Activated CD8-positive, alpha-beta T cell treated with anti-CD3 and anti-CD28 coated beads, Interleukin-2, amount 10 ng/mL, durations not matched to agents 7 days and 5 days (primary cell): ENCODE measurements at regions not wholly inside any gene's neighbourhood (a gene's known extent, or its start where the extent isn't known, plus 50 kb on each side); places are given as distances from the start of the nearest gene placed in this dataset.
A peak's percentile ranks its signal among the peaks of the same experiment; 100 is the strongest.

Experiments
- ATAC-seq: fragments of 150-1000 bp; cut with Tn5 transposase; one replicate; pipeline ENCODE4 v1.10.0; 2021; ENCODE audit warnings: moderate library complexity
- CTCF ChIA-PET: fragments of 350-600 bp; sonication (Branson Sonifier 250); formaldehyde crosslinking; loops from one replicate; lab custom pipeline; 2021; ENCODE audit warnings: antibody characterized with exemption; lab: Charles Lee
- POLR2A ChIA-PET: fragments of 350-600 bp; sonication (Branson Sonifier 250); formaldehyde crosslinking; loops from one replicate; lab custom pipeline; 2021; ENCODE audit warnings: antibody characterized with exemption; lab: Charles Lee
- DNase-seq: peaks from one replicate; pipeline ENCODE4 v3.0.0-alpha.2; 2020
- H3K27ac Mint-ChIP-seq: one replicate; pipeline ENCODE4 v1.8.0; 2021; ENCODE audit warnings: mild to moderate bottlenecking, mixed read lengths
- H3K27me3 Mint-ChIP-seq: one replicate; pipeline ENCODE4 v1.8.0; 2021; ENCODE audit warnings: low read depth, mixed read lengths
- H3K36me3 Mint-ChIP-seq: one replicate; pipeline ENCODE4 v1.8.0; 2021; ENCODE audit warnings: low read depth, mixed read lengths
- H3K4me1 Mint-ChIP-seq: one replicate; pipeline ENCODE4 v1.8.0; 2021; ENCODE audit warnings: low read depth, mixed read lengths
- H3K4me3 Mint-ChIP-seq: one replicate; pipeline ENCODE4 v1.8.0; 2021; ENCODE audit warnings: mild to moderate bottlenecking, mixed read lengths
- H3K9me3 Mint-ChIP-seq: one replicate; pipeline ENCODE4 v1.8.0; 2022; ENCODE audit warnings: mixed read lengths; ENCODE audit not compliant: insufficient read depth

DNA sequence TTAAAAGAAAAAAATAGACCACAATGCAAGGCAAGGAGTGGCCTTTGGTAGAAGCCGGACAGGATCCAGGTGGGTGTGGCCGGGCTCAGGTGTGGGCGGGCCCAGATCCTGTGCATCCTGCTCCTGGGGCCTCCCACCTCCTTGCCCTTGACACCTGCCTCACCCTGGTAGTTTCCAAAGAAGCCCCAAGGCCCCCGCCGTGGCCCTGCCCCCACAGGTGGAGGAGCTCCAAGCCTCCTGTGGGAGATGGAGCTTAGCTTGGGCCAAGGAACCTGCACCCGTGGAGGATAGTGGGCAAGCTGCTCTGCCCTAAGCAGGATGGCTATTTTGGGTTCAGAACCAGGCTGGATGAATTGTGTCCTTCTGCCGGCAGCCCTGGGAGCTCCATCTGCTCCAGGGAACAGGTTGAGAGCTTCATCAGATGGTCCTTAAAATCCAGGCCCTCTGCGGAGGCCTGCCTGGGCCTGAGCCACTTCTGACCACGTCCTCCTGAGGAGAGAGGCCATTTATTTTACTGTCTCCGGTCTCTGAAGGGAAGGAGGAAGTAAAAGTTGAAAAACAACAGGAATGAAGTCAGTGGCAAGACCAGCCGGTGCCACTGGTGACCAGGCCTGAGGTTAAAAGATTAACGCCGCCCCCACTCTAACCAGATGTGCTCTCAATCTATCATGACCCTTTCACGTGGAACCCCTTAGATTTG is 53.9 kb upstream of the KLF13 start:
- H3K27me3 Mint-ChIP-seq: no peaks in the 10 kb centered on the region
- ChIA-PET CTCF (interaction anchor here (1.2 kb wide), 1 partner anchor 10 kb away, joined by 4 read pairs; no protein-coding TSS in a partner anchor), POLR2A (no interaction called here)
- no peaks in the 10 kb centered on the region for H3K36me3 Mint-ChIP-seq
- peaks cover 60% of the 10 kb centered on the region for H3K4me1 Mint-ChIP-seq
- DNase-seq (peak; percentile 18), ATAC-seq (no peak)
- H3K4me3 Mint-ChIP-seq: no peak overlapping the region
- H3K27ac Mint-ChIP-seq: peak overlapping the region; percentile 20
- no peaks in the 10 kb centered on the region for H3K9me3 Mint-ChIP-seq

DNA sequence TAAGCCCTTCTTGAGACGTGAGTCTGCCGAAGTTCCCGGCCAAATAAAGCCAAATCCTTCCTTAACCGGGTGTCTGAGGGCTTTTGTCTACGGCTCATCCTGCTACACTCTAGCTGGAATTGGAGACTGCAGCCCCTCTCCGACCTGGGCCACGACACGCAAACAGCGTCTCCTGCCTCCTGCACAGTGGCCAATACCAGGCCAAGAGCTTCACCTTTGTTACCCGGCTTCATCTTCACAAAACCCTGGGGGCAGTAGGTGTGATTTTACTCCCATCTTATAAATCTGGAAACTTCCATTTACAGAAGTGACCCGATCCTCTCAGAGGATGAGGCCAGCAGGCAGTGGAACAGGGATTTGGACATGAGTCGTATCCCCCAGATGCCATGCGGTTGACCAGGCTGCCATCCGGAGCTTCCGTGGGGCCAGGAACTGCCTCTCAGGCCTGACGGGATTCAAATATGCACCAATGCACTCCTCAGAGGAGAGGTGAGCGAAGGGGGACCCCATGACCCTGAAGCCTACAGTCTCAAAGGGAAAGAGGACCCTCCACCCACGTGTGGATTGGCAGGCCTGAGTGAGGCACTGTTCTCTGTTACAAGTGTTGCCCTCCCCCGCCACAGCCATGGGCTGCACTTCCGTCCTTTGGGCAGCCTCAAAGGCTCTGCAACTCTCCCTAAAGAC is 53.2 kb upstream of the KLF13 start:
- H3K27ac Mint-ChIP-seq: peak overlapping the region; percentile 52
- ChIA-PET POLR2A (no interaction called here), CTCF (no interaction called here)
- no peak for ATAC-seq
- no peaks in the 10 kb centered on the region for H3K27me3 Mint-ChIP-seq
- H3K36me3 Mint-ChIP-seq: no peaks in the 10 kb centered on the region
- peak; percentile 17 for DNase-seq
- H3K4me1 Mint-ChIP-seq: peaks cover 53% of the 10 kb centered on the region
- H3K9me3 Mint-ChIP-seq: no peaks in the 10 kb centered on the region
- H3K4me3 Mint-ChIP-seq: no peak overlapping the region

DNA sequence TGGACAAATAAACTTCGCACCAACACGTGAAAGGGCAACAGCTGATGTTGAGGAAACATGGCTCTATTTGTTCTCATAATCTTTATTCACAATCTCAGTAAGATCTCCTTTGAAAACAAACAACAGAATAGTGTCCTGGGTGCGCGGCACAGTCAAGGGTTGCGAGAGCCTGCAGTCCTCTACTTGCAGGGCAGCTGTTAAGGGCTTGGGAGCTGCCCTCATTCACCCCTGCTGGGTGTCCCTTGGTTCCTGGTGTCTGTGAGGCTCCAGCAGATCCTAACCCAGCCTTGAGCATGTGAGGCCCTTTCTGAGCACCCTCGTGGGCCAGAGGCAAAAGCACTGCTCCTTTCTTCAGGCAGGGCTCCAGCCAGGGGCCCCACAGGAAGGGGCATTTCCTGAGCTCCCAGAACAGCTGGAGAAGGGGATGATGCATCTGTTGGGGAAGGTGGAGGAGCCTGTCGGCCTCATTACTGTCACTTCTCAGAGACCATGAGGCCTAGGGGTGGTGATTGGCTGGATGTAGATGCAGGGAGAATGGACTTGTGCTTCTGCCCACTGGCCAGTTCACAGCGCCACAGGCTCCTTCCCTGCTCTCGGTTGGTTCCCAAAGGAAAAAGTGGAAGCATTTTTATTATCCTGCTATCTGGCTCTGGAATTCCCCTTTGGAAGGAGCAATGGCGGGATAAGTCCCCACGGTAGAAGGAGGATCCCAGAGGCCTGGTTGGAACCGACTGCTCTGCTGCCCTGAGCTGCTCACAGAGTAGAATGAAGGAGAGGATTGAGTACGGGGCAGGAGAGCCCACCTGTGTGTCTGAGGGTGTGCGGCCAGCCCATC is 51.9 kb upstream of the KLF13 start:
- Mint-ChIP-seq H3K27me3 (no peaks in the 10 kb centered on the region), H3K9me3 (no peaks in the 10 kb centered on the region), H3K27ac (peak overlapping the region; percentile 15), H3K4me1 (peaks cover 43% of the 10 kb centered on the region), H3K36me3 (no peaks in the 10 kb centered on the region), H3K4me3 (no peak overlapping the region)
- DNase-seq (peak; percentile 17), ATAC-seq (no peak)
- CTCF ChIA-PET: interaction anchor here (0.7 kb wide), 1 partner anchor 60 kb away, joined by 3 read pairs; no protein-coding TSS in a partner anchor
- POLR2A ChIA-PET: interaction anchor here (0.7 kb wide), 1 partner anchor 9 kb away, joined by 3 read pairs; no protein-coding TSS in a partner anchor

DNA sequence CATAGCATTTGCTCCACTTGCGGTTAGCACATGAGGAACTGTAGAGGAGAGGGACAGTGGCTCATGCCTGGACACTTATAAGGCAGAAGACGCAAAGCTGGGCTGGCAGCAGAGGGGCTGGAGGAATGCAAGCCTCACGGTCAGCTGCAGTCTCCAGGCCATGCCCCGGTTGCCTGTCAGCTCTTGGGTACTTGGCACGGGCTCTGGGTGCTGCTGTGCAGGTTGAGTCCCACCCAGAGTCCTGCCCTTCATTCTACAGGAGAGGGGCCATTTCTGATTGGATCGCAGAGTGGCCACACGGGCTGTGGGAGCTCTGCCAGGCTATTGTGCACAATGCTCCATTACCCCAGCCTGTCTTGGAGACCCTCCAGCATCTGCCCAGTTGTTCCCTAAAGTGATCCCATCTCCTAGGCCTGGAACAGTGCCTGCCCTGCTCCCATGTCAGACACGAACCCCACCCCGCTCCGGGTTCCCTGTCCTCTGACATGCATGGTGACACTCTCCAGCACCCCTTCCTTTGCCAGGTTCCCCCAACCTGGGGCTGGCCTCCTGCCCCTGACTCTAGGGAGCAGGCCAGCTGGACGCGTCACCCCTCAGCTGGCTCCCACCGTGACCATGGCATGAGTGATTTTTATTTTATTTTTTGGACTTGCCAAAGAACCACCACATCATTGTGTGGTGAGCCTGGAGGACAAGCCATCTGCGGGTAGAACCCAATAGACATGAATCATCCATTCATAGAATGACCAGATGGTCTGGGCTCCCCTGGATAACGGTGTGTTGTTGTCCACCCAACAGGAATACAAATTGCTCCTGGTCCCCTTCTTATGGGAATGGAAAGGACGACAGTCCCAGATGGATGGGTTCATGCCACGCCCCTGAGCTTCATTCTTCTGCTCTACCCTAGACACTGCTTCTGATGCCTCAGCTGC is 51.0 kb upstream of the KLF13 start:
- H3K27me3 Mint-ChIP-seq: peaks cover under 1% of the 10 kb centered on the region
- H3K4me1 Mint-ChIP-seq: peaks cover 35% of the 10 kb centered on the region
- DNase-seq (peak; percentile 17), ATAC-seq (no peak)
- H3K4me3 Mint-ChIP-seq: no peak overlapping the region
- no peaks in the 10 kb centered on the region for H3K36me3 Mint-ChIP-seq
- H3K27ac Mint-ChIP-seq: no peak overlapping the region
- ChIA-PET POLR2A (interaction anchor here (0.7 kb wide), 1 partner anchor 9 kb away, joined by 3 read pairs; no protein-coding TSS in a partner anchor), CTCF (interaction anchor here (0.7 kb wide), 1 partner anchor 61 kb away, joined by 3 read pairs; no protein-coding TSS in a partner anchor)
- H3K9me3 Mint-ChIP-seq: no peaks in the 10 kb centered on the region

DNA sequence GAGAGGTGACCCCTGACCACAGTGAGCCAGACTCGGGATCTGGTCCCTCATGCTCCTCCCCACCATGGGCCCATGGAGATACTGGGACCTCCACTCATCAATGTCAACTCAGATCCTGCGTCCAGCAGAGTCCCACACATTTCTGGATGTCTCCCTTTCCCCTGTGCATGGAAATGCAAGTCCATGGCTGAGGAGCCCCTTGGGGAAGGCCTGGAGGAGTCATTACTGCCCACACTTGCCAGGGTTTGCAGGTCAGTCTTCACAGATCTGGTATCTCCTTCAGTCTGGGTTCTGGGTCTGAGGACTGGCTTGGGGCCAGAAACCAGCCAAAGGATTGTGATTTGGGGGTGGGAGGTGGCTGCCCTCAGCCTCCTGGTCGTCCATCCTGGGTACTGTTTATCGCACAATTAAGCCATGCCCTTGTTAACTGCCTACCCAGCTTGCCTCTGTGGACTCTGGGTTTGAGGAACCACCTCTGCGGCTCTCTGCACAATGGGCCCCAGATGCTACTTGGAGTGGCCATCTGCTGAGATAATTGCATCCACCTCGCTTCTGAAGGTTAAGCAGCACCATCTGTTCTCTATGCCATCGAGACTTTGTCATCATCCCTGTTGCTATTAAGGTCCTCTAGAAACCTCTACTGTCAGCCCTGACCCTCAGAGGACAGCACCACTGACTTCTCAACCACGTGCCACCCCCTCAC is 49.9 kb upstream of the KLF13 start:
- ChIA-PET CTCF (no interaction called here), POLR2A (no interaction called here)
- Mint-ChIP-seq H3K4me3 (no peak overlapping the region), H3K36me3 (no peaks in the 10 kb centered on the region), H3K4me1 (peaks cover 23% of the 10 kb centered on the region), H3K27ac (no peak overlapping the region), H3K27me3 (peaks cover 2% of the 10 kb centered on the region), H3K9me3 (no peaks in the 10 kb centered on the region)
- ATAC-seq (no peak), DNase-seq (peak; percentile 17)
